Transverse colon (tissue), 4 donors: ENCODE measurements at regions not wholly inside any gene's neighbourhood (a gene's known extent, or its start where the extent isn't known, plus 50 kb on each side); places are given as distances from the start of the nearest gene placed in this dataset.

Experiments used
- DNase-seq: peaks from one replicate; pipeline ENCODE4 v3.0.0-alpha.2; 2019
- H3K27ac ChIP-seq, 4 donors: fragments of 200-600 bp; sonication (generic); 2 replicates each; pipeline ENCODE4 v1.5.1; 2016 to 2018; ENCODE audit warnings: inconsistent platforms in 4 of 4
- H3K27me3 ChIP-seq: fragments of 200-600 bp; sonication (generic); 2 replicates; pipeline ENCODE4 v1.5.1; 2017; ENCODE audit warnings: inconsistent platforms
- H3K36me3 ChIP-seq, 4 donors: fragments of 200-600 bp; sonication (generic); 2 replicates each; pipeline ENCODE4 v1.5.1; 2017 to 2019; ENCODE audit warnings: inconsistent platforms in 4 of 4
- H3K4me1 ChIP-seq, 4 donors: fragments of 200-600 bp; sonication (generic); 2 replicates each; pipeline ENCODE4 v1.5.1; 2017 to 2020; ENCODE audit warnings: inconsistent platforms in 4 of 4
- H3K4me3 ChIP-seq, 4 donors: fragments of 200-600 bp; sonication (generic); 1 replicate in 1 of 4; 2 replicates in 3 of 4; pipeline versions ENCODE4 v1.5.1 to v1.6.1; 2017 to 2019; ENCODE audit warnings: inconsistent platforms in 4 of 4
- H3K9me3 ChIP-seq, 2 donors: fragments of 200-600 bp; sonication (generic); 2 replicates each; pipeline ENCODE4 v1.5.1; 2017 to 2019; ENCODE audit warnings: inconsistent platforms in 2 of 2
- CTCF ChIP-seq, 5 experiments: fragments of 200-600 bp in 3 of 5; fragments of 450-650 bp in 2 of 5; sonication (generic) in 3 of 5; IDR thresholded peaks; 1 replicate in 2 of 5; 2 replicates in 3 of 5; pipeline ENCODE4 v1.5.1; 2016 to 2017; ENCODE audit warnings: antibody characterized with exemption in 5 of 5, inconsistent platforms in 3 of 5, mild to moderate bottlenecking in 2 of 5, moderate library complexity in 1 of 5
- EP300 ChIP-seq: sonication (generic); formaldehyde crosslinking; IDR thresholded peaks from one replicate; pipeline ENCODE4 v1.6.1; 2017; ENCODE audit warnings: antibody characterized with exemption, low read depth
- POLR2A ChIP-seq: fragments of 450-650 bp; IDR thresholded peaks from one replicate; pipeline ENCODE4 v1.6.1; 2016; ENCODE audit warnings: antibody characterized with exemption, mild to moderate bottlenecking, moderate library complexity
- POLR2AphosphoS5 ChIP-seq, 3 donors: sonication (generic); formaldehyde crosslinking; IDR thresholded peaks; one replicate each; pipeline ENCODE4 v1.6.1; 2016; ENCODE audit warnings: antibody characterized with exemption in 3 of 3
- WGBS, 2 donors: methylation state at CpG; one replicate each; pipeline ENCODE4 v1.1.5; 2018; ENCODE audit warnings: low coverage in 1 of 2; 5-methylcytosine and 5-hydroxymethylcytosine counted together
- in situ Hi-C, 4 donors: fragments of 200-750 bp; cut with MboI; loops; one replicate each; pipeline versions ENCODE4 v1.15.0 to v1.15.1; 2017; ENCODE audit warnings: low sequenced_read_pairs in 3 of 4, low pct_ligation_motif_present in 1 of 4, low pct_unique_long_range_greater_than_20kb in 1 of 4
- intact Hi-C: fragments of 100-400 bp; cut with DNase I; formaldehyde crosslinking; loops from one replicate; pipeline ENCODE4 v1.15.1; 2023; ENCODE audit warnings: low total_unique reads

GRCh38 chr21:15953551-15954116 is 223.9 kb downstream of the USP25 start:
- in situ Hi-C loops, result no loop called here

GRCh38 chr21:15964236-15964855 is 234.6 kb downstream of the USP25 start:
- DNase-seq, result no peak
- Histone ChIP-seq H3K27ac (no peak overlapping the region), H3K4me3 (no peak overlapping the region), H3K27me3 (no peaks in the 10 kb centered on the region), H3K4me1 (no peaks in the 10 kb centered on the region), H3K36me3 (no peaks in the 10 kb centered on the region), H3K9me3 (no peaks in the 10 kb centered on the region)
- in situ Hi-C loops, result no loop called here
- TF ChIP-seq CTCF (IDR thresholded peaks at IDR 0.05), result no peak
- no peak for TF ChIP-seq POLR2A
- TF ChIP-seq EP300, result no peak
- no peak for TF ChIP-seq POLR2AphosphoS5 (IDR thresholded peaks at IDR 0.05)
- WGBS, 2 donors, result 58 to 75% methylated on average over 5 of the region's 5 CpGs
- intact Hi-C loops, result no loop called here

More at GRCh38 chr21:15953551-15954116, 223.9 kb downstream of the USP25 start:
- Histone ChIP-seq H3K36me3 (no peaks in the 10 kb centered on the region), H3K9me3 (peaks cover 13 to 22% of the 10 kb centered on the region in 2 donors), H3K27ac (no peak overlapping the region), H3K4me3 (no peak overlapping the region), H3K27me3 (no peaks in the 10 kb centered on the region), H3K4me1 (no peaks in the 10 kb centered on the region)
- WGBS, 2 donors, result 98 to 100% methylated on average over 2 of the region's 2 CpGs
- TF ChIP-seq CTCF (IDR thresholded peaks at IDR 0.05) (no peak), EP300 (no peak)
- intact Hi-C loops, result no loop called here
- no peak for DNase-seq

- no peaks in the 10 kb centered on the region for H3K27me3 ChIP-seq
- no peaks in the 10 kb centered on the region for H3K4me1 ChIP-seq
- intact Hi-C loops, result no loop called here
- no peak for DNase-seq
- 76 to 93% methylated on average over 1 to 2 of the region's 2 CpGs for WGBS, 2 donors
- in situ Hi-C loops, result no loop called here
- H3K4me3 ChIP-seq, result no peak overlapping the region
- H3K36me3 ChIP-seq, result no peaks in the 10 kb centered on the region
- no peaks in the 10 kb centered on the region for H3K9me3 ChIP-seq
- H3K27ac ChIP-seq, result no peak overlapping the region
- no peak for TF ChIP-seq EP300
- no peak for TF ChIP-seq POLR2AphosphoS5 (IDR thresholded peaks at IDR 0.05)
- no peak for TF ChIP-seq POLR2A
- TF ChIP-seq CTCF (IDR thresholded peaks at IDR 0.05), result no peak
Measured at GRCh38 chr21:15966231-15966630, 236.4 kb downstream of the USP25 start.

- intact Hi-C loops, result no loop called here
- Histone ChIP-seq H3K4me1 (no peaks in the 10 kb centered on the region), H3K36me3 (no peaks in the 10 kb centered on the region), H3K27ac (no peak overlapping the region), H3K9me3 (no peaks in the 10 kb centered on the region), H3K27me3 (no peaks in the 10 kb centered on the region), H3K4me3 (no peak overlapping the region)
- TF ChIP-seq CTCF (IDR thresholded peaks at IDR 0.05) (no peak), POLR2A (no peak), POLR2AphosphoS5 (IDR thresholded peaks at IDR 0.05) (no peak), EP300 (no peak)
- in situ Hi-C loops, result no loop called here
- DNase-seq, result no peak
- WGBS, 2 donors, result 88% methylated on average over 1 of the region's 1 CpG; no CpG with 5 or more reads in 1 of the 2 donors
Measured at GRCh38 chr21:15966651-15967050, 236.9 kb downstream of the USP25 start.
